ENCODE measurements at regions not wholly inside any gene's neighbourhood (a gene's known extent, or its start where the extent isn't known, plus 50 kb on each side); places are given as distances from the start of the nearest gene placed in this dataset.
"Not testable (repeated sequence)": the region's sequence is repeated elsewhere in the genome, so short reads cannot be mapped to it uniquely, and the experiment has no call there.

- H3K36me3 ChIP-seq (ENCODE audit: insufficient read depth, low read length, poor library complexity, severe bottlenecking): no peaks in the 10 kb centered on the region
- H3K4me3 ChIP-seq (ENCODE audit: low read depth, low read length, poor library complexity, severe bottlenecking): no peak overlapping the region
- TF ChIP-seq EZH2 (IDR thresholded peaks at IDR 0.05; ENCODE audit: borderline replicate concordance, low read depth, low read length, poor library complexity, severe bottlenecking): no peak
- no peak for TF ChIP-seq CTCF (conservative IDR thresholded peaks at IDR 0.05; ENCODE audit: low read depth, low read length)
- H3K9me3 ChIP-seq (ENCODE audit: low read depth, low read length, poor library complexity, severe bottlenecking): no peaks in the 10 kb centered on the region
- no peak overlapping the region for H3K27ac ChIP-seq (ENCODE audit: low read depth, low read length, poor library complexity, severe bottlenecking)
- CTCF ChIA-PET: no interaction called here
- no peak for DNase-seq (ENCODE audit: low spot score)
- peaks cover 5% of the 10 kb centered on the region for H3K4me1 ChIP-seq (ENCODE audit: insufficient read depth, low read length, poor library complexity, severe bottlenecking)
- POLR2A ChIA-PET (ENCODE audit: low non-redundant PET): no interaction called here
- H3K27me3 ChIP-seq (replicated peaks; ENCODE audit: insufficient read depth, low read depth, low read length, poor library complexity): no peaks in the 10 kb centered on the region
- BruUV-seq (replicated peaks): no TSS peak
- intact Hi-C loops (cut with micrococcal nuclease; ENCODE audit: unreplicated experiment): no loop called here
Measured at GRCh38 chr10:78443900-78444571, 410.4 kb downstream of the RPS24 start.

- H3K4me1 ChIP-seq (ENCODE audit: insufficient read depth, low read length, poor library complexity, severe bottlenecking); CTCF ChIA-PET; POLR2A ChIA-PET (ENCODE audit: low non-redundant PET); H3K27ac ChIP-seq (ENCODE audit: low read depth, low read length, poor library complexity, severe bottlenecking); H3K36me3 ChIP-seq (ENCODE audit: insufficient read depth, low read length, poor library complexity, severe bottlenecking); H3K27me3 ChIP-seq (replicated peaks; ENCODE audit: insufficient read depth, low read depth, low read length, poor library complexity); BruUV-seq (replicated peaks); DNase-seq (ENCODE audit: low spot score); H3K9me3 ChIP-seq (ENCODE audit: low read depth, low read length, poor library complexity, severe bottlenecking); H3K4me3 ChIP-seq (ENCODE audit: low read depth, low read length, poor library complexity, severe bottlenecking); intact Hi-C loops (cut with micrococcal nuclease; ENCODE audit: unreplicated experiment): not testable (repeated sequence)
Measured at GRCh38 chr10:78444741-78445140, 411.1 kb downstream of the RPS24 start.

GRCh38 chr10:78445308-78445707 lies 411.6 kb downstream of the RPS24 start:
- TF ChIP-seq EZH2 (IDR thresholded peaks at IDR 0.05; ENCODE audit: borderline replicate concordance, low read depth, low read length, poor library complexity, severe bottlenecking) (no peak), CTCF (conservative IDR thresholded peaks at IDR 0.05; ENCODE audit: low read depth, low read length) (no peak)
- intact Hi-C loops (cut with micrococcal nuclease; ENCODE audit: unreplicated experiment): no loop called here
- H3K36me3 ChIP-seq (ENCODE audit: insufficient read depth, low read length, poor library complexity, severe bottlenecking): no peaks in the 10 kb centered on the region
- peaks cover 5% of the 10 kb centered on the region for H3K4me1 ChIP-seq (ENCODE audit: insufficient read depth, low read length, poor library complexity, severe bottlenecking)
- H3K27me3 ChIP-seq (replicated peaks; ENCODE audit: insufficient read depth, low read depth, low read length, poor library complexity): no peaks in the 10 kb centered on the region
- no peak for DNase-seq (ENCODE audit: low spot score)
- no peak overlapping the region for H3K27ac ChIP-seq (ENCODE audit: low read depth, low read length, poor library complexity, severe bottlenecking)
- H3K9me3 ChIP-seq (ENCODE audit: low read depth, low read length, poor library complexity, severe bottlenecking): no peaks in the 10 kb centered on the region
- POLR2A ChIA-PET (ENCODE audit: low non-redundant PET): no interaction called here
- CTCF ChIA-PET: no interaction called here
- BruUV-seq (replicated peaks): no TSS peak
- H3K4me3 ChIP-seq (ENCODE audit: low read depth, low read length, poor library complexity, severe bottlenecking): no peak overlapping the region

GRCh38 chr10:78448470-78448869 lies 414.8 kb downstream of the RPS24 start:
- Histone ChIP-seq H3K27me3 (replicated peaks; ENCODE audit: insufficient read depth, low read depth, low read length, poor library complexity) (no peaks in the 10 kb centered on the region), H3K27ac (ENCODE audit: low read depth, low read length, poor library complexity, severe bottlenecking) (no peak overlapping the region), H3K4me3 (ENCODE audit: low read depth, low read length, poor library complexity, severe bottlenecking) (no peak overlapping the region), H3K4me1 (ENCODE audit: insufficient read depth, low read length, poor library complexity, severe bottlenecking) (peaks cover 14% of the 10 kb centered on the region), H3K36me3 (ENCODE audit: insufficient read depth, low read length, poor library complexity, severe bottlenecking) (no peaks in the 10 kb centered on the region), H3K9me3 (ENCODE audit: low read depth, low read length, poor library complexity, severe bottlenecking) (no peaks in the 10 kb centered on the region)
- intact Hi-C loops (cut with micrococcal nuclease; ENCODE audit: unreplicated experiment): no loop called here
- POLR2A ChIA-PET (ENCODE audit: low non-redundant PET): no interaction called here
- no peak for TF ChIP-seq EZH2 (IDR thresholded peaks at IDR 0.05; ENCODE audit: borderline replicate concordance, low read depth, low read length, poor library complexity, severe bottlenecking)
- no peak for TF ChIP-seq CTCF (conservative IDR thresholded peaks at IDR 0.05; ENCODE audit: low read depth, low read length)
- DNase-seq (ENCODE audit: low spot score): no peak
- CTCF ChIA-PET: no interaction called here
- BruUV-seq (replicated peaks): no TSS peak
